Fibroblast of lung (primary cell): ENCODE measurements at regions not wholly inside any gene's neighbourhood (a gene's known extent, or its start where the extent isn't known, plus 50 kb on each side); places are given as distances from the start of the nearest gene placed in this dataset.

Experiments
- EZH2 ChIP-seq: IDR thresholded peaks from 2 replicates; pipeline ENCODE4 v1.5.1; 2012; ENCODE audit warnings: low read length, control low read depth, mild to moderate bottlenecking; ENCODE audit errors: missing control alignments
- TF ChIP-seq, protein P1 (sequence below), 2 donors: IDR thresholded peaks in 1 of 2; conservative IDR thresholded peaks in 1 of 2; 1 replicate in 1 of 2; 2 replicates in 1 of 2; pipeline ENCODE4 v1.5.1; 2011 to 2012; ENCODE audit warnings: low read length in 2 of 2, control low read depth in 1 of 2, inconsistent platforms in 1 of 2, low read depth in 1 of 2, mild to moderate bottlenecking in 1 of 2

DNA sequence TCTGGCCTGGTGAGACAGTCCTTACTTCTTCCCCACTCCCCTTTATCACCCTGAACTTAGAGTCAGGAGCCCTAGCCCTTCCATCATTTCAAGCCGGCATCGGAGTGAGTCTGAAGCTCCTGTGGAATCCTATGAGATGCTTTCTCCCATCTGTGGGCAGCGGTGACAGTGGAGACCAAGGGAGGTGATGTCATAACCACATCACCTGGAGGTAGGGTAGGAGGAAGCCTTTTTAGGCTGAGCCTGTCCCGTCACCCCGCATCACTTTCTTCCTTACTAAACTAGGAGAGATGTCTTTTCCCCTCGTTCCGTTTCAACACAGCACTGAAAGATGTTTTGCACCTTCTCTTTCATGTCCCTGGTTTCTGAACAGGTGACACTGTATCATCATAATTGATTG is 124.1 kb upstream of the WWC1 start:
- no peak for TF ChIP-seq EZH2
- TF ChIP-seq, protein P1, sequence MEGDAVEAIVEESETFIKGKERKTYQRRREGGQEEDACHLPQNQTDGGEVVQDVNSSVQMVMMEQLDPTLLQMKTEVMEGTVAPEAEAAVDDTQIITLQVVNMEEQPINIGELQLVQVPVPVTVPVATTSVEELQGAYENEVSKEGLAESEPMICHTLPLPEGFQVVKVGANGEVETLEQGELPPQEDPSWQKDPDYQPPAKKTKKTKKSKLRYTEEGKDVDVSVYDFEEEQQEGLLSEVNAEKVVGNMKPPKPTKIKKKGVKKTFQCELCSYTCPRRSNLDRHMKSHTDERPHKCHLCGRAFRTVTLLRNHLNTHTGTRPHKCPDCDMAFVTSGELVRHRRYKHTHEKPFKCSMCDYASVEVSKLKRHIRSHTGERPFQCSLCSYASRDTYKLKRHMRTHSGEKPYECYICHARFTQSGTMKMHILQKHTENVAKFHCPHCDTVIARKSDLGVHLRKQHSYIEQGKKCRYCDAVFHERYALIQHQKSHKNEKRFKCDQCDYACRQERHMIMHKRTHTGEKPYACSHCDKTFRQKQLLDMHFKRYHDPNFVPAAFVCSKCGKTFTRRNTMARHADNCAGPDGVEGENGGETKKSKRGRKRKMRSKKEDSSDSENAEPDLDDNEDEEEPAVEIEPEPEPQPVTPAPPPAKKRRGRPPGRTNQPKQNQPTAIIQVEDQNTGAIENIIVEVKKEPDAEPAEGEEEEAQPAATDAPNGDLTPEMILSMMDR (conservative IDR thresholded peaks at IDR 0.05 in 1 of 2, IDR thresholded peaks at IDR 0.05 in 1 of 2; ENCODE audit: low read depth in 1 of 2, low read length in 2 of 2) = no peak
